SKM-1 (cell line): ENCODE measurements at regions not wholly inside any gene's neighbourhood (a gene's known extent, or its start where the extent isn't known, plus 50 kb on each side); places are given as distances from the start of the nearest gene placed in this dataset.

ENCODE experiments used
- DNase-seq: peaks from one replicate; lab custom pipeline; 2025; ENCODE audit not compliant: unreplicated experiment; lab: John Stamatoyannopoulos, UW

DNA sequence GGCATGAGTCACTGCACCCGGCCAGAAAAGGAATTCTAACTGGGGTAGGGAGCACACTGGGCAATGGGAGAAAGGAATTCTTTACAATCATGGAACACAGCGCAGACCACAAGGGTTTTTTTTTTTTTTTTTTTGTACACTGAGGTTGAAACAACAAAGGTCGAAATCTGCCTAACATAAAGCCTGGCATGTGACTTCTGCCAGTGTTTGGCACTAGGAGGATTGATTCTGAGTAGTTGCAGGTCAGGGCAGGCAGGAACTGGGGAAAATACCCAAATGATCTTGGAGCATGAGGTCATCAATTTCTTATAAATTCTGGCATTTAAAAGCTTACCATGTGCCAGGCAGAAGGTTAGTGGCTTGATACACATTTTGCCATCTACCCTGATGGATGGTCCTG is 202.0 kb upstream of the SNX19 start:
- DNase-seq, result no peak

DNA sequence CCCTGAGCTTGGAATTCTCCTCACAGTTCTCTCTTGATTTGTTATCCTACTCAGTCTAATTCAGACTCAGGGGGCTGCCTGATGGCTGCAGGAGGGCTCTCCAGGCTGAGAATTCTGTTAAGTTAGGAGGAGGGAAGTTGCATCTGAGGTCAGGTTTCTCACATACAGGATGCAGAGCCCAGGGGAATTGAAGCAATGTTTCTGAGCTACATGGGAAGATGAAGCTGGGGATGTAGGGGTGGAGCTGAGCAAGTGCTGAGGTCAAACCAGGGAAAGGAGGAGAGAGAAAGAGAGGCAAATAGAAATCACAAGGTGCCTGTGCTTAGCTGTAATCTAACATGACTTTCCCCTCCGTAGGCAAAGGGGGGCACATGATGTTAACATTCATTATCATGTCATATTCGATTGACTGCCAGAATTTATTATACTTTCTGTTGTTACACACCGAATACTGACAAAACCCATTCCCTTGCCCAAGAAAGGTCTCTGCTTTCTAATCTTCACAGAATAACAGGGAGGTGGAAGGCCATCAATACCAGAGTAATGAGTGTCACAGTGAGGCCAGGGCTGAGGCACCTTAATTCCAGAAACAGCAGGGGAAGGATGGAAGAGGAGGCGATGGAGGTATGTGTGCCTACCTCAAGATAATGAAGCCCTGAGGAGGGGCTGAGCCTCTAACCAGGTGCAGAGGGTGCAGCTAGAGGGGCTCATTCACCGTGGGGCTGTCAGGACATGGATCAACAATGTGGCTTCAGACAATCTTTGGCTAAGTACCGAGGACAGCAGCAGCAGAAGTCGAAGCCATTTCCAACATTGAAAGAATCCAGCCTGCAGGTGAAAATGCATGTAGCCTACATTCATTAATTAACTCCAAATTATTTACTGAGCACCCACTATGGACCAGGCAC is 205.4 kb upstream of the SNX19 start:
- no peak for DNase-seq

DNA sequence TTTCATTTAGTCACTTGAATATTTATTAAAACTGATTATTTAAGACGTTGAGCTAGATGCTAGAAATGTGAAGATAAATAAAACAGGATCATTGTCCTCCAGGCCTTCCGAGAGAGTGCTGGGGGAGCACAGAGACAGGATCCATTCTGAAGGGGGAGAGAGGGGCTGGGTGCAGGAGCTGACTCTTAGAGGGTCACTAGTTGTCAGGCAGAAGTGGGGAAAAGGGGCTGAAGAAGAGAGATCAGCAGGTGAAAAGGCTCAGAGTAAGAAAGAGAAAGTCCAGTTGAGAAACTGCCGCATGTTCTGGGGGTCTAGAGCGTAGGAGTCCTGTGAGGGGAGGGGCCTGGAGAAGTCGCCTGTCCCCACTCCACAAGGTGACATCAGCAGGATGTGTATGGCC is 206.2 kb upstream of the SNX19 start:
- DNase-seq, result no peak

DNA sequence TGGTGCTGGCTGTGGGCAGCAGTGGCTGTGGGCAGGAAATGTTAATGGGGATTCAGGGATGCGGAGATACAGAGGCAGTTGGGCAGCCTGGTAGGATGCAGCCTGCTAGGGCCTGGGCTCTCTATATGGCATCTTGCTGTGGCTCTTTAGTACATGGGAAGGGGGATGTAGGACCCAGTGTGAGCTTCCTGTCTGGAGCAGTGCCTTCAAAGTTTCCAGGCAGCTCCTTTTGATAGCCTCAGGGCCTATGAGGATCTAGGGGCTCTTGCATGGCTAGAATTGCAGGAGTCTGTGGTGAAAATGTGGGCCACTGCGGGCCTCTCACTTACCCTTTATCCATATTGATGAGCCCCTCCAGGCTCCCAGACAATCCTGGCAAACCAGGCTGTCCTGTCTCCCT is 213.2 kb upstream of the SNX19 start:
- no peak for DNase-seq

DNA sequence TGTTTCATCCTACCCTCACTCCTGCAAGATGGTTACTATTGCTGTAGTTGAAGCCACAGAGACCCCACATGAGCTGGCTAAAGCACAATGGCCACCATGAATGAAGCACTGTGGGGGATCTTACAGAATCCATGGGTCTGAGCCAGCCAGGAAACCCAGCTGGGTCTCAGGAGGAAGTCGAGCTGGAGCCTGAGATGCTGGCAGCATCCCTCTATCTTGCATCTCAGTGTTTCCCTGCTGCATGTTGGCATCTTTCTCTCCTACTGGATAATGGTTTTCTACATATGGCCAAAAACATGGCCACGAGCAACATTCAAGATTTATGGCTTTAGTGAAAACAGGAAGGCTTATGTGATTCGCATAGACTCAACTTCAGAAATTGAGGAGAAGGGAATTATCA is 219.3 kb upstream of the SNX19 start:
- DNase-seq, result no peak

DNA sequence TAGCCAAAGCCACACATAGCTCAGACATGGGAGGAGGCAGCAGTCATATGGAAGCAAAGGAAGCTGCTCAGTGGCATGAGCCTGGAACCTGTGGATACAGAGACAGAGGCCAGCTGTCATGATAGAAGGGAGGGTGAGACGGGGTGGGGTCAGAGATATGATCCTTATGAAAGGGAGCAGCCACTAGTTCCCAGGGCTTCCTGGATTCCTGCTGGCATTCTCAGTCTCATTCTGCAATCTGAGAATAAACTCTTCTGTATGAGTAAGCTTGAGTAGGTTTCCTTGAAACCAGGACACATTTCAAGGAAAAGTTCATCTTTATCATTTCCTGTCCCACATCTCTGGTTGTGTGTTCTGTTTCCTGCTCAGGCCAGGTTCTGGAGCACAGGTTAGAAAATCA is 220.2 kb upstream of the SNX19 start:
- DNase-seq, result no peak

DNA sequence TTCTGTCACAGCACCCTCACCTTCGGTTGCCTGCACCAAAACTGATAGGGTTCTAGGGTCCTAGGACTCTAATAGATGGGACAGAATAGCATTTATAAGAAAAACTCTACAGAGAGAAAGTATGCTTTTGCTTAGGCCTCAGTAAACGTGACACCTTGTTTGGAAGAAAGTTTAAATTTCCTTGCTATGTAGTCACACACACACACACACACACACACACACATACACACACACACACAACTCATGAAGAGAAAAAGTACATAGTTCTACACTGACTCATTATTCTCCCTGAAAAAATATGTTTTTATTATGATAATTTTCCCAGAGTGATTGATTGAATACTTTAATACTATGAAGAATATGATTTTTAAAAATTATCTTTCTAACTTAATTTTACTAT is 220.8 kb upstream of the SNX19 start:
- DNase-seq, result no peak

DNA sequence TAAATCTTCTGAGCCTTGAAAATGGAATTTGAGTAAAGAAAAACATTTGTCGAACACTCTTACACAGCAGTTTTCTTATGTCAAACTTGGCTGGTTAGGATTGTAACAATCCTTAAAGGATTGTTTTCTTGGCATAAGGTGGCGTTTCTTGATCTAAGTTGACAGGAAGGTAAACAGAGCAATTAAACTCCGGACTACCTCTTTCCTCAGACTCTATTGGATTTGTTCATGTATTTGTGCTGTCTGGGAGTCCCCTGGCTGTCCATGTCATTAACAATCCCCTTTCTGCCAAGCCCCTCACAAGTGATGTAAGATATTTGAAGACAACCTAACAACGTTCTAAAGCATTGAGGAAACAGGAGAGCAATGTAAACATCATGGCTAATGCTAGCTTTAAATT is 222.5 kb upstream of the SNX19 start:
- no peak for DNase-seq

DNA sequence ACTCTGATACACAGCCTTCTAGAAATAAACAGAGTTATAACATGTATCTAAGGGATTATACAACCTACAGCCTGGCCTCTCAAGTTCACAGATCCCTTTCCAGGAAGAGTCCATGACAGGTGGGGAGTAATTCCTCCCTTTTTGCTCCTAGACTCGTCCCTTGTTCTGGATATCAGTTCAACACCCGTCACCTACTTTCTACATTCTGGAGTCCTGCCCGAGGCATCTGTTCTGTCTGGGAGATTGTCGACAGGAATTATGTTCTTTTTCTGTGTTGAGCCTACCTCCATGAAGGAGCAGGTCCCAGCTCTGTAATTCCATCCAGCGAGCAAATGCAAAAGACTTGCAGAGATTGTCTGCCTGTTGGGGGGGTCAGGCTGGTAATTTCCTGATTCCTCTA is 224.6 kb upstream of the NTM start:
- DNase-seq, result no peak

DNA sequence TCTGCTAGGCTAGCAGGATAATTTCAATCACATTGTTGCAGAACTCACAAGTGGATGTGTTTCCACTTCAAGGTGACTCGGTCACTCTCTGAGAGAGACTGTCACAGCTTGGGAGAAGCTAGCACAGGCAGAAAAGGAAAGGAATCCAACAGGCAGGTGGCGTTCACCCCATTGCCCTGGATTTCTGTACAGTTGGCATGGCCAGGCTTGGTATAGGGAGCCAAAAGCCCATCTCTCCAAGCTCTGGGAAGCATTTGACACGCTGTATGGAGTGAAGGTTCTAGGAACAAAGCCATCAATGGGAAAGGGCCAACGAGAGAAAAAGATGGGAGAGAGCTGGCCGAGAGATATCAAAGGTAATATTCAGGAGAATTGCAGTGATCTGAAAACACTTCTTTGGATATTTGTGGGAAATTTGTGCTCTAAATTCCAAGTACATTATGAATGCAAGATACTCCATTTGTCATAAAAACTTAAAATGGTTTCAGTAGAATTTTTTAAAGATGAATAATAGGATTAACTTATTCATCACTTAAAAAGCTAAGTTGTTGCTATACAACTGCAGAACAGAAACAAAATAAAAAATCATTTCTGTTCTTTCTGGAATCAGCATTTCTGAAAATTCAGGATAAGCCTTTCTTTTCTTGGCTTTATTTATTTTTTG is 223.5 kb upstream of the NTM start:
- DNase-seq, result no peak

DNA sequence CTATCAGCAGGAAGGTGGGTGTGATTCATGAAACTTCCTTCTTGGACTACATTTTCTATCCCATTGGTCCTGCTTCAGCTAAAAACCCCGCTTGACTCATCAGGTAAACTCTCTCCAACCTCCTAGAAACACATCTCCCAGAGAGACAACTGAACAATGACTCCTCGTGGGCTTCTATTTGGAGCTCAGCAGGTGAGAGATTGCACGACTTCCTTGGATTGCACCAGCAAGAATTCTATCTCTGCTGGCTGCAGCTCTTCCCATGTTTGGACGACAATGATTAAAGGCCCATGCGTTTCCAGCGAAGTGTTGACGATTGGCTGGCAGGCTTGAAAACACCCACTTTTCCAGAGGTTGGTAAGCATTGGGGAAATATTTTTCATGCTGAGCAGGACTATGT is 216.1 kb upstream of the NTM start:
- DNase-seq, result no peak

DNA sequence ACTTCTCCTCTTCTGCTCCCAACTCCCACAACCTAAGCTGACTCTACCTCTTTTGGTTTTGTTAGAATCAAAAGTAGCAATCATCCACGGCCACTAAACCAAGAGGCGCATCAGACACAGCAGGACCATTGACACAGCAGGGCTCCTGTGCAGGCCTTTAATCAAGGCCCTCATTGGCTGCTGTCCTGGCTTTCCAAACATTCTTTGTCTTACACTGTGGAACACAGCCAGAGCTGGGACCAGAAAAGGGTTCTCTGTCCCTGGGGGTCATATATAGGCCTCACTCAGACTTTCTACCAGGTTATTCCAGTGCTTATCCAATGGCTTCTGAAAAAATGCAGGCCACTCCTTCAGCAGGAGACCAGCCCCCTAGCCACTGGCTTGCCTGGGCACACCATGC is 212.7 kb upstream of the NTM start:
- no peak for DNase-seq

DNA sequence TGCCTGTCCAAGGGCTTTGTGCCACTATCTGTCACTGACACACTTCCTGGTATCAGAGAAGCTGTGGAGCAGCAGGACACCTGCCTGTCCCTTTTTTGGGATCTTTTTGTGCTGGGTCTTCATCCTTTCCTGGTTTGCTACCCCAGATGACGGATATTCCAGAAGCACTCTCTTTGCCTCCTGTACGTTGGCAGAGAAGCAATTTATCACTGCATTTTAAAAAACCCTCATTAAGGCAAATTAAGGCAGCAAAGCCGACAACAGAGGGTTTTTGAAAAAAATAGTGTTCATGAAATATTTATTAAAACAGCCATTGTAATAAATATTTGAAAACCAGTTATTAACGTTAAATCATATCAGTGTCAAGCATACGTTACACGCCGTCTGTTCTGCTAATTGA is 209.6 kb upstream of the NTM start:
- no peak for DNase-seq

DNA sequence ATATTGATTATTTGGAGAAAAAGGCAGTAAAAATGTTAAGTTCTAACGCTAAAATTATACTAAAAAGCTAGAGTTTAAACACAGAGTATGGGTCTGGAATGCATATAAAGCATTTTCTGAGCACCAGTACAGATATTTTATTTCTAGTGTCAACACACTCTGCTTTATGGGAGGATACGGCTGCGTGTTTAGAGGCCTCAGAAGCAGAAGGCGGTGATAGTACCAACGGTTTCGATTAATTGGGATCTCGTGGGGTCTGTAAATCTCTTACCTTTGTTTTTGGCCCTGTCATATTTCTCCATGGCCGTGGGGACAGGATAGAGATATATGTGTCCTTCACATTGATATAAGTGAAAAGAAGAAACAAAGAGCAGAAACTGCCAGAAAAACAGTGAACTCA is 206.8 kb upstream of the NTM start:
- no peak for DNase-seq

DNA sequence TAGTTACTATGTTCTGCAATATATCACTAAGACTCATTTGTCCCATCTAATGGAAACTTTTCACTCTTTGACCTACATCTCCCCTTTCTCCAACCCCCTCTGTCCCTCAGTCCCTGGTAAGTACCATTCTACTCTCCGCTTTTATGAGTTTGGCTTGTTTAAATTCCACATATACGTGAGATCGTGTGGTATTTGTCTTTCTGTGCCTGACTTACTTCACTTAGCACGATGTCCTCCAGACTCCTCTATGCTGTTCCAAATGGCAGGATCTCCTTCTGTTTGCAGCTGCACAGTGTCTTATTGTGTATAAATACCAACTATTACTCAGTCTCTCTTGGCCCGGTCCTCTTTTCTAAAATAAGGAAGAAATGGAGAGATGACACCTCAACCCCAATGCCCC is 205.4 kb upstream of the NTM start:
- no peak for DNase-seq

DNA sequence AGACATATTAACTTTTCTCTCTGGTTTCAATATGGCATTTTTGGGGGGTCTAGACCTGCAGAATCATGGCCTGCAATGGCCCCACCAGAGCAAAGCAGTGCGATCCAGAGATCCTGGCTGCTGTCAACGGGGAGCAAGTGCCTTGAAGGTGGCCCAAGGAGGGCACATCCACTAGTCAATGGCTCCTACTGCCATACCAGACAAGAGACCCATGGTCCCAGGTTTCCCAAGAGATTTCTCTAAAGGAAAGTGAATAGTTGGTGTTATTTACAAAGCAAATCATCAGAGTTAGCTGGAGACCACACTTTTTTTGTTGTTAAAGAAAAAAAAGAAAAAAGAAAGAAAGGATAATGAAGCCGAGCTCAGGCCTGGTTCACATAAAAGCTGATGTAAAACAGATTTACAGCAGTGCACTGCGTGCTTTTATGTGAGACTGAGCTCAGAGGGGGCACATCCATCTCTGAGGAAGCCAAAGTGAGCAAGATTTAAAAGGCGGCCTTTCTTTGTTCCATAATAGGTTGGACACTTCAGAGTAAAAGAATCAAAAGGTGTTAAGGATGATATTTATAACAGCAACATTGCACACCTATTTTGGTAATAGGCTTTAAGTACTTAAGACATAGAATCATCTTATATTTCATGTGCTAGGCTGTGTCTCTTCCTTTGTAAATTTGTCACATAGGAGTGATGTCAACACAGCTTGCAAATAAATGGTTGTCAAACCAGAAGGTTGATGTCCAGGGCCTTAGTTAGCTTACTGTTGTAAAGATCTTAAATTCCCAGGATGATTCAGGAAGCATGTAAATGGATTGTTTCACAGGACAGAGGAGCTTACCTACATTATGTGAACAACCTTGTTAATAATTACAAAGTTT is 201.3 kb upstream of the NTM start:
- no peak for DNase-seq

DNA sequence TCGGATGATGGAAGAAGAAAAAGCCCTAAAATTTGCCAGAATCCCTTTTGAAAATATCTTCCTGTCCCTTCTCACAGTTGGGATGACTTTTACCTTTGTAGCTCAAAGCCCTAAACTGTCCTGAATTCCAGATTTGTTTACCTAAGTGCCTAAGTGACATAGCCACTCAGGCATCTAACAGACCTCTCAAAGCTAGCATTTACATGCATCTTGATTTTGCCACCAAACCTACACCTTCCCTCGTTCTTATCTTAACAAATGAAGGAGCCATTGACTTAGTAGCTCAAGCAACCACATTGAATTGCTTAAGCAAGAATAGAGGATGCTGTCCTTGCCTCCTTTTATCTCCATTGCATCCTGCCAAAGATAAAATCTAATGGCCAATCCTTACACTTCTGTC is 198.4 kb upstream of the NTM start:
- no peak for DNase-seq

DNA sequence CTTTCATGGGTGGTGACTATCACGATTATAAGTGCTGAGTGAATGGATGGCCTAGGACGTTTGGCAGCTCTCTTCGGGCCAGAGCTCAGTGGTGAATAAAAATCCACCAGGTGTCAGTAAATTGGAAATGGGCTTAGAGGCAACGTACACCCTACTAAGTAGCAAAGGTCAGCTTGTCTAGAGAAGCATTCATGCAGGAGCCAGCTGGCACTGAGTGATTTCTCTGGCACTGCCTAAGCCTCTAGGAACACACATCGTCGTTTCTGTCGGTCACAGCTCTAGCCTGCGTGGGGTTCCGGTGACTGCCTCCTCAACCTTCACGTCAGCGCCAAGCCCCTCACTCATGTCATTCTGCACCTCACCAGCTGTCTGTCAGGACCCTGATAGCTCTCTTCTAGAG is 192.4 kb upstream of the NTM start:
- no peak for DNase-seq

DNA sequence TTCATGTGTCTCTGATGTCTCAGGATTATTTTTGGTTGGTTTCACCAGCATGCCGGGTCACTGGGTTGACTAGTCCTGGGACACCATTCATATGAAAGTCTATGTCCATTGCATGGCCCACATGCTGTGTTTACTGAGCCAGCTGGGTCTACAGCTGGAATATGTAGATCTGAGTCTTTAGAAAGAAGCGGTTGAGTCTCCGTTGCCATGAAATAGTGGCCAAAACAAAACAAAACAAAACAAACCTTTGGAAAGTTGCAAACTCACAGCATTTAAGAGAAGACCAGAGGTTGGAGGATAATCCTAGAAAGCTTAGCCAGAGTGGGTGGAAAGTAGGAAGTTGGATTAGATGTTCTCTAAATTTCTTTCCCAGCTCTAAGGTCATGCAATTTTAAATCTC is 191.8 kb upstream of the NTM start:
- DNase-seq, result no peak

DNA sequence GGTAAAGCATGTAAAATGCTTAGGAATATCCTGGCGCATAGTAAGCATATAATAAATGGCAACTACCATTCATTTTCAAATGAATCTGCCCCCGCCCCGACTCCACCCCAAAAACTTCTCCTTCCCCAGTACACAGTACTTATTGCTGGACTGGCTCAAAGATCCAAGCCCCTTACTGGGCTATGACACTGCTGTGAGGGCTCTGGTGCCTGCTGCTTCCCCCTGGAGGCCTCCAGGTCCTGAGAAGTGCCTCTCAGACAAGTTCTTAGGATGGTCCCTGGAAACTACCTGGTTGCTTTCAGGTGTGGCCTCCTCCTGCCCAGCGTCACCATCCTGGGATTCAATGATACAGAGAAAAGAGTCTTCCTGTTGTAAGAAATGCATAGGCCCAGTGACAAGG is 190.6 kb upstream of the NTM start:
- no peak for DNase-seq

DNA sequence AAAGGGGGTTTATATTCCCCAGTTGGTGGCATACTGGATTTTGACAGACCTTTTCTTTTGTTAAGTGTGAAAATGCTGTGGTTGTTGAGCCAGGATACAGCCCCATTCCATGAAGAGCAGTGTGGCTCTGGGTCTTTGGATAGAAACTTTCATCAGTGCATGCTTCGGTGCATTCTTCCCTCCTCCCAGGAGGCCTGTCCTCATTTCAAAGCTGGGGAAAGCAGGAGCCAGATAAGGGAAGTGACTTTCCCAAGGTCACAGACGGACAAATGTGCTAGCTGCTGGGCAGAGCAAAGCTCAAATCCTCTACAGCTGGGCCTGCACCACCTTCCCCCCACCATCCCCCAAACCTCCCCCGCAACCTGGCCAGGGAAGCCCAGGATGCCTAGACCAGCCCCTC is 184.5 kb upstream of the NTM start:
- no peak for DNase-seq

DNA sequence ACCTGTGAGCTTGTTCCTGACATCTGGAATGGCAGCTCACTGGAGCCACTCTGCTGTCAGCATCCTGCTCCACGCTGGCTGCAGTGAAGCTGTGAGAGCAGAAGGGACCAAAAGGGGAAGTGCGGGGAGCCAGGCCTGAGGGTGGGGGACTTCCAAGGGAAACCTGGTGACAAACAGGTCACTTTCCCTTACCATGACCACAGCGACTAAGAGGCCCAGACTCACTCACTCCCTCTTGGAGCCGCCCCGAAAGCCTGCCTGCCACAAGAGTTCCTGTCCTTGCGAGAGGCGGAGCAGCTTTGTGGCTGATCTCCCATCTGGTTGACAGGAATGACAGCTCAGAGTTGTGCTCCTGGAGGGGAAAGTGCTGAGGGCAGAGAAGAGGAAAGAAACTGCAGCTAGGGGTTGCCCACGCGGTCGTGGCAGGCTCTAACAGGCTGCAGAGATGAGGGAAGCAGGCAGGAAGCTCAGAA is 183.8 kb upstream of the NTM start:
- DNase-seq, result no peak
